AML-193 (cell line): ENCODE measurements at regions not wholly inside any gene's neighbourhood (a gene's known extent, or its start where the extent isn't known, plus 50 kb on each side); places are given as distances from the start of the nearest gene placed in this dataset.
A peak's percentile ranks its signal among the peaks of the same experiment; 100 is the strongest.
"Not testable (repeated sequence)": the region's sequence is repeated elsewhere in the genome, so short reads cannot be mapped to it uniquely, and the experiment has no call there.

ENCODE experiments used
- DNase-seq, 2 experiments: peaks; one replicate each; lab custom pipeline; 2025; lab: John Stamatoyannopoulos, UW

- DNase-seq: no peak
Measured at GRCh38 chr2:126228531-126228930, 427.4 kb upstream of the GYPC start.

GRCh38 chr2:126238251-126238650 is 417.7 kb upstream of the GYPC start:
- no peak for DNase-seq

GRCh38 chr2:126239320-126239955 is 416.5 kb upstream of the GYPC start:
- DNase-seq: no peak

GRCh38 chr2:126241001-126241400 is 415.0 kb upstream of the GYPC start:
- no peak for DNase-seq

- no peak for DNase-seq
Measured at GRCh38 chr2:126241411-126241810, 414.5 kb upstream of the GYPC start.

- DNase-seq: peak; percentile 44 to 51
Measured at GRCh38 chr2:126244937-126245336, 411.0 kb upstream of the GYPC start.

- DNase-seq: no peak
Measured at GRCh38 chr2:126253669-126254068, 402.3 kb upstream of the GYPC start.

GRCh38 chr2:126264625-126265024 is 391.3 kb upstream of the GYPC start:
- no peak for DNase-seq

GRCh38 chr2:126269911-126270310 is 386.0 kb upstream of the GYPC start:
- DNase-seq: no peak

- no peak for DNase-seq
Measured at GRCh38 chr2:126270587-126270986, 385.4 kb upstream of the GYPC start.

GRCh38 chr2:126272401-126272800 is 383.6 kb upstream of the GYPC start:
- no peak for DNase-seq

GRCh38 chr2:126275098-126275497 is 380.9 kb upstream of the GYPC start:
- peak in 1 of 2 experiments; percentile 11 for DNase-seq

- DNase-seq: not testable (repeated sequence)
Measured at GRCh38 chr2:126276268-126276667, 379.7 kb upstream of the GYPC start.

GRCh38 chr2:126288362-126288761 is 367.6 kb upstream of the GYPC start:
- no peak for DNase-seq

GRCh38 chr2:126293962-126294361 is 362.0 kb upstream of the GYPC start:
- DNase-seq: not testable (repeated sequence)

GRCh38 chr2:126299469-126299976 is 356.4 kb upstream of the GYPC start:
- DNase-seq: no peak

- no peak for DNase-seq
Measured at GRCh38 chr2:126300348-126300747, 355.6 kb upstream of the GYPC start.

GRCh38 chr2:126302043-126302442 is 353.9 kb upstream of the GYPC start:
- no peak for DNase-seq

- DNase-seq: no peak
Measured at GRCh38 chr2:126303113-126303512, 352.8 kb upstream of the GYPC start.

GRCh38 chr2:126304154-126304553 is 351.8 kb upstream of the GYPC start:
- no peak for DNase-seq

GRCh38 chr2:126306539-126306938 is 349.4 kb upstream of the GYPC start:
- DNase-seq: no peak

- no peak for DNase-seq
Measured at GRCh38 chr2:126307740-126308139, 348.2 kb upstream of the GYPC start.

- no peak for DNase-seq
Measured at GRCh38 chr2:126309185-126309584, 346.8 kb upstream of the GYPC start.

GRCh38 chr2:126312579-126312978 is 343.4 kb upstream of the GYPC start:
- DNase-seq: no peak
